Natural killer cell treated with Interleukin-12 subunit alpha and Interleukin-12 subunit beta and Interleukin-15 and Interleukin-18, amount 100 ng/mL, for 72 hours (primary cell): ENCODE measurements at regions not wholly inside any gene's neighbourhood (a gene's known extent, or its start where the extent isn't known, plus 50 kb on each side); places are given as distances from the start of the nearest gene placed in this dataset.
"Not testable (repeated sequence)": the region's sequence is repeated elsewhere in the genome, so short reads cannot be mapped to it uniquely, and the experiment has no call there.

Experiments used
- ATAC-seq, 2 donors: fragments of 150-1000 bp; cut with Tn5 transposase in 1 of 2; sonication (Bioruptor Pico), chemical (Tn5 transposase) in 1 of 2; 2 replicates each; pipeline ENCODE4 v1.10.0; 2021
- DNase-seq: peaks from one replicate; pipeline ENCODE4 v3.0.0; 2022; ENCODE audit warnings: low spot score
- H3K27ac Mint-ChIP-seq, 2 donors: 1 replicate in 1 of 2; 2 replicates in 1 of 2; pipeline ENCODE4 v1.8.0; 2022; ENCODE audit warnings: mixed read lengths in 2 of 2, mild to moderate bottlenecking in 1 of 2, moderate library complexity in 1 of 2
- H3K27me3 Mint-ChIP-seq, 2 donors: 1 replicate in 1 of 2; 2 replicates in 1 of 2; pipeline ENCODE4 v1.8.0; 2022; ENCODE audit warnings: mixed read lengths in 2 of 2
- H3K36me3 Mint-ChIP-seq: one replicate; pipeline ENCODE4 v1.8.0; 2022; ENCODE audit warnings: mixed read lengths
- H3K4me1 Mint-ChIP-seq, 2 donors: 1 replicate in 1 of 2; 2 replicates in 1 of 2; pipeline ENCODE4 v1.8.0; 2022; ENCODE audit warnings: low read depth in 2 of 2, mixed read lengths in 2 of 2, mild to moderate bottlenecking in 1 of 2
- H3K4me3 Mint-ChIP-seq: one replicate; pipeline ENCODE4 v1.8.0; 2022; ENCODE audit warnings: mixed read lengths
- H3K9me3 Mint-ChIP-seq: 2 replicates; pipeline ENCODE4 v1.8.0; 2022; ENCODE audit warnings: mixed read lengths

GRCh38 chr3:82143661-82144412, 382.4 kb upstream of the GBE1 start:
- H3K9me3 Mint-ChIP-seq: peaks cover 2% of the 10 kb centered on the region
- no peaks in the 10 kb centered on the region for H3K27me3 Mint-ChIP-seq

DNA sequence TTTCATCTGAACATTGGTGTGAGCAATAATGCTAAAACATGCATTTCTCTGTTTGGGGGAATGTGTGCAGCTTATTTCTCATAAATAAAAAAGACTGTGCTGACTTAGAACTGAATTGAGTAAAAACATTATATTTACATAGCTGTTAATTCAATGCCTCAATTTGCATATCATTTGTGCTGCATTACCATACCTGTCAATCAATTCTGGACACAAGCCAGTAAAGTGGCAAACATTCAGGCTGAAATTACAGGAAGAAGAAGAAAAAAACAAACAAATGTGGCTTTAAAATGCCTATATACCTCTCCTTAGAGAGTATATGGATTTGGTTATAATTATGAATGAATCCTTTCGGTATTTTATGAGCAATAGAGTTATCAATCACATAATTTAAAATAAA, 380.1 kb upstream of the GBE1 start:
- no peak for ATAC-seq

More at GRCh38 chr3:82143661-82144412, 382.4 kb upstream of the GBE1 start:
- no peak for DNase-seq
- Mint-ChIP-seq H3K27ac (no peak overlapping the region), H3K36me3 (no peaks in the 10 kb centered on the region), H3K4me1 (no peaks in the 10 kb centered on the region), H3K4me3 (no peak overlapping the region)
- ATAC-seq: no peak

GRCh38 chr3:82137861-82138260, 376.4 kb upstream of the GBE1 start:
- no peaks in the 10 kb centered on the region for H3K9me3 Mint-ChIP-seq
- H3K27me3 Mint-ChIP-seq: no peaks in the 10 kb centered on the region
- ATAC-seq: no peak
- H3K4me1 Mint-ChIP-seq: no peaks in the 10 kb centered on the region
- no peak overlapping the region for H3K27ac Mint-ChIP-seq
- DNase-seq: no peak
- H3K36me3 Mint-ChIP-seq: no peaks in the 10 kb centered on the region
- no peak overlapping the region for H3K4me3 Mint-ChIP-seq

More for the DNA sequence above, 380.1 kb upstream of the GBE1 start:
- Mint-ChIP-seq H3K27ac (no peak overlapping the region), H3K27me3 (no peaks in the 10 kb centered on the region), H3K4me1 (no peaks in the 10 kb centered on the region), H3K36me3 (no peaks in the 10 kb centered on the region), H3K9me3 (peaks cover under 1% of the 10 kb centered on the region), H3K4me3 (no peak overlapping the region)
- DNase-seq: no peak

DNA sequence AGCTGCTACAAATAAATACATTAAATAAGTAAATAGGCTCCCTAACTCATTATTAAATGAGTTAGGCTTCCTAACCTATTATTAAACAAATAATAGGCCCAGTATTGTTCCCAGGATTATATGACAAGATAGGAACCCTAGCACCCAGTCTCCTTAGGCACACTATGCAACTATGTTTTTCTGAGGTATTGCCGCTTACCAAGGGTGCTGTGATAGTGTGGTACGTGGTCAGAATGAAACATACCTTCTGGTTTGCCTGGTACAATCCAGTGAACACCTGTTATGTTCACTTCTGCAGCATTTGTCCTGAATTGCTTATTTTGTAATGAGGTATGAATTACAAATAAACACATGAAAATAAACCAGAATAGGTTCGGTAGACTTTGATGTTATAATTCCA, 375.6 kb upstream of the GBE1 start:
- ATAC-seq (no peak), DNase-seq (no peak)
- Mint-ChIP-seq H3K27me3 (no peaks in the 10 kb centered on the region), H3K27ac (no peak overlapping the region), H3K9me3 (no peaks in the 10 kb centered on the region), H3K4me1 (no peaks in the 10 kb centered on the region), H3K36me3 (no peaks in the 10 kb centered on the region), H3K4me3 (no peak overlapping the region)

DNA sequence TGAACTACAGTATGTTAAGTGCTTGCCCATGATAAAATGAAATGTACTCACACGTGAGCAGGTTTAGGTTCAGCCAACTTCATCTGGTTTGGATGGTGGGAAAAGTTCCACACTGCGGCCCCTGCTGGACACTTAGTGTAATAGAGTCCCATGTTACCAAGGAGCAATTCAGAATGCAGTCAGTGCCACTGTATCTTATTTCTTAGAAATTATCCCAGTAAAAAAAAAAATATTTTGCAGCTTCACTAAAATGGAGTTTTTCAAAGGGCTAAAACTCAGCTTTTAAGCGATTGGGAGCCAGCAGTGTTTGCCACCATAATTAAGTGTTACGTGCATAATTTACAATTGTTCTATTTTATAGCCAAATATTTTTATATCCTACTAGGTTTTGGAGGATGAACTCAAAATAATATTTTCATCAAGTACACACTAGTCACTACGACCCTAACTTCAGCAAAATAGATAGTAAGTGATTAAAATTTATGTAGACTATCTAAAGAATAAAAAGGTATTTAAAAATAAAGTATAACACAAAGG, 371.7 kb upstream of the GBE1 start:
- ATAC-seq (no peak), DNase-seq (no peak)
- no peaks in the 10 kb centered on the region for H3K4me1 Mint-ChIP-seq
- no peaks in the 10 kb centered on the region for H3K9me3 Mint-ChIP-seq
- H3K4me3 Mint-ChIP-seq: no peak overlapping the region
- no peak overlapping the region for H3K27ac Mint-ChIP-seq
- no peaks in the 10 kb centered on the region for H3K27me3 Mint-ChIP-seq
- no peaks in the 10 kb centered on the region for H3K36me3 Mint-ChIP-seq

DNA sequence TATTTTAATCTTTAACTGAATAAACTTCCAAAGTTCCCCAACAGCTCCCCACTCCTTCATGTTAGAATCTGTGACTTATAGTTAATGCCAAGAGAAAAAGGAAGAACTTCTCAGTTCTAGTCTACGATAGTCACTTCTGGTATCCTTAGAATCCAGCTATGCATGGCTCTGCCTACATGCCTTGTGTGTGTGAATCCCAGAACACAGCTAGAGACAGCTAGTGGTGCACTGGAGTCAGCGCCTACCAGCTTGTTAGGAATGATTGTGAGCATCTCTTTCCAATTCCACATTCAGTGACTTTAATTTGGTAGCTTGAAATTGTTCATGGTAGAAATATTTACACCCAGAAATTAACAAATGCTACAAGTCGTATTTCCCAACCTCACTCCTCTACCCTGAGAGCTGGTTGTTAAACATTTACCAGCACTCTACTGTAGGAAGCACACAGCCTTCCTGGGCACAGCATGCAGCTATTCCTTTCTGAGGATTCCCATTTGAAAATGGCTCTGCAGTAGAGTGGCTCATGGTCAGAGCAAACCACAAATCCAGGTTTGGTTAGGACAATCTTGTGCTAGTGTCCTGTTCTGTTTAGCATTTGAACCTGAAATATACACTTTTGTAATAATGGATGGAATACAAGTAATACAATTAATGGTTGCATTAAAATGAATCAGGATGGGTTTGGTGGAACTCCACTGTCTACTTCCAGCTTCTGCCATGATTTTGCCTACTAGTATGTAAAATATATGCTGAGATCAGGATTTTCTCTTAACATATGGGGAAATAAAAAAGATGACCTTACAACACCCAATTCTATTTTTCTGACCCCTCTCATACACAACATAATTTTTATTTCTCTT, 371.0 kb upstream of the GBE1 start:
- no peak for ATAC-seq
- Mint-ChIP-seq H3K27me3 (no peaks in the 10 kb centered on the region), H3K9me3 (no peaks in the 10 kb centered on the region), H3K4me1 (no peaks in the 10 kb centered on the region), H3K36me3 (no peaks in the 10 kb centered on the region), H3K4me3 (no peak overlapping the region), H3K27ac (no peak overlapping the region)
- DNase-seq: no peak

- no peak overlapping the region for H3K27ac Mint-ChIP-seq
- H3K27me3 Mint-ChIP-seq: no peaks in the 10 kb centered on the region
- H3K4me1 Mint-ChIP-seq: no peaks in the 10 kb centered on the region
- H3K9me3 Mint-ChIP-seq: peaks cover 3% of the 10 kb centered on the region
- H3K4me3 Mint-ChIP-seq: no peak overlapping the region
- H3K36me3 Mint-ChIP-seq: no peaks in the 10 kb centered on the region
- ATAC-seq (no peak), DNase-seq (no peak)
Observed at GRCh38 chr3:82130046-82130445, 368.6 kb upstream of the GBE1 start.

DNA sequence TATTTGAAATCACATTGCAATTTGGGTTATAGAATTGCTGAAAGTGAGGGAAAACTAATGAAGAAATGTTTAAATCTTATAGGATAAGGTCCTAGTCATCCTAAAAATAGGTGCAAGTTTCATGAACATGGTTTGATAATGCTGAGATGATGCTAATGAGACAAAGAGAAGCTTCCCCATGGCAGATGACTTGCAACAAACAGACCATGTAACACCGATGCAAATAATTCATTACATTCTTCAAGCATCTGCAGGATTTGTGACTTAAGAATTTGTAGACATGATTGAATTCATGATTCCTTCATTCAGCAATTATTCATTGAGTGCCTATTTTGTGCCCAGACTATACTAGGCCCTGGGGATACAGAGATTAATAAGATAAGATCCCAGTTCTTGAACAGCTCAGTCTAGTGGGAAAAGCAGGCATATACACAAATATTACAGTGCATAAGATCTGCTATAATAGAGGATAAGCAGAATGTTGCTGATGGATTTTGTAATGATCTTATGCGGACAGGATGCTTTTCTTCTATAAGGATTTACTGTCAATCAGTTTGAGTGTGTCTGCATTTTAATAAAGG, 367.9 kb upstream of the GBE1 start:
- Mint-ChIP-seq H3K9me3 (peaks cover 3% of the 10 kb centered on the region), H3K27ac (no peak overlapping the region), H3K36me3 (no peaks in the 10 kb centered on the region), H3K4me1 (no peaks in the 10 kb centered on the region), H3K27me3 (no peaks in the 10 kb centered on the region), H3K4me3 (no peak overlapping the region)
- no peak for ATAC-seq
- no peak for DNase-seq

- Mint-ChIP-seq H3K27ac (no peak overlapping the region), H3K36me3 (no peaks in the 10 kb centered on the region), H3K9me3 (peaks cover 8% of the 10 kb centered on the region), H3K4me3 (no peak overlapping the region), H3K4me1 (no peaks in the 10 kb centered on the region), H3K27me3 (no peaks in the 10 kb centered on the region)
- DNase-seq (no peak), ATAC-seq (no peak)
Observed at GRCh38 chr3:82128271-82128670, 366.8 kb upstream of the GBE1 start.

- Mint-ChIP-seq H3K27me3 (no peaks in the 10 kb centered on the region), H3K36me3 (no peaks in the 10 kb centered on the region), H3K27ac (no peak overlapping the region), H3K4me3 (no peak overlapping the region), H3K4me1 (no peaks in the 10 kb centered on the region), H3K9me3 (peaks cover 10% of the 10 kb centered on the region)
- ATAC-seq: no peak
- no peak for DNase-seq
Observed at GRCh38 chr3:82122554-82123345, 361.3 kb upstream of the GBE1 start.

GRCh38 chr3:82114589-82114988, 353.1 kb upstream of the GBE1 start:
- Mint-ChIP-seq H3K4me1 (no peaks in the 10 kb centered on the region), H3K27me3 (no peaks in the 10 kb centered on the region), H3K36me3 (peaks cover 26% of the 10 kb centered on the region), H3K4me3 (no peak overlapping the region), H3K27ac (no peak overlapping the region), H3K9me3 (peaks cover 34% of the 10 kb centered on the region)
- no peak for ATAC-seq
- DNase-seq: no peak

DNA sequence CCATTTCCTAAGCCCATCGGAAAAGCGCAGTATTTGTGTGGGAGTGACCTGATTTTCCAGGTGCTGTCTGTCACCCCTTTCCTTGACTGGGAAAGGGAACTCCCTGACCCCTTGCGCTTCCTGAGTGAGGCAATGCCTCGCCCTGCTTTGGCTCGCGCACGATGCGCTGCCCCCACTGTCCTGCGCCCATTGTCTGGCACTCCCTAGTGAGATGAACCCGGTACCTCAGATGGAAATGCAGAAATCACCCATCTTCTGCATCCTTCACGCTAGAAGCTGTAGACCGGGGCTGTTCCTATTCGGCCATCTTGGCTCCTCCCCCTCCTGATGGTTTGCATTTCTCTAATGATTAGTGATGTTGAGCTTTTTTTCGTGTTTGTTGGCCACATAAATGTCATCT, 349.3 kb upstream of the GBE1 start:
- ATAC-seq, H3K27me3 Mint-ChIP-seq, DNase-seq, H3K4me1 Mint-ChIP-seq, H3K4me3 Mint-ChIP-seq, H3K27ac Mint-ChIP-seq: not testable (repeated sequence)
- Mint-ChIP-seq H3K36me3 (peaks cover 21% of the 10 kb centered on the region), H3K9me3 (peaks cover 33% of the 10 kb centered on the region)

DNA sequence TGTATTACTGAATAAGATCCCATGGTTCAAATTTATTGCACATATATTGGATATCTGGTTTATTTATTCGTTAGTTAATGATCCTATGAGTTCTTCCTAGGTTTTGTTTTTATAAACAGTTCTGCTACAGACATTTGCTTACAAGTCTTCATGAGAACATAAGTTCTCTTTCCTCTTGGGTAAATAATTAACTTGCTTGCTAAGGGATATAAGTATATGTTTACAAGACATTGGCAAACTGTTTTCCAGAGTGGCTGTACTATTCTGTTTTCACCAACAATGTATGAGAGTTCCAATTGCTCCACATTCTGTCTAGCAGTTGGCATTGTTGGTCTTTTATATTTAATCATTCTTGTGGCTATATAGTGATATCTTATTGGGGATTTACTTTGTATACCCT, 341.8 kb upstream of the GBE1 start:
- Mint-ChIP-seq H3K4me1 (no peaks in the 10 kb centered on the region), H3K9me3 (peaks cover 9% of the 10 kb centered on the region), H3K4me3 (no peak overlapping the region), H3K27ac (no peak overlapping the region), H3K36me3 (no peaks in the 10 kb centered on the region), H3K27me3 (no peaks in the 10 kb centered on the region)
- DNase-seq (no peak), ATAC-seq (no peak)
